Caco-2 (cell line): ENCODE measurements at regions not wholly inside any gene's neighbourhood (a gene's known extent, or its start where the extent isn't known, plus 50 kb on each side); places are given as distances from the start of the nearest gene placed in this dataset.

Experiments
- BruUV-seq: library from RNA; stranded (reverse); fragments of 400-500 nt; replicated peaks from 2 replicates; lab custom pipeline; 2021; lab: Mats Ljungman, UMichigan
- CTCF ChIA-PET: fragments of 300-600 bp; sonication (Branson Sonifier 250); formaldehyde crosslinking; loops from one replicate; lab custom pipeline; 2022; ENCODE audit warnings: antibody characterized with exemption; lab: Charles Lee
- POLR2A ChIA-PET: fragments of 300-600 bp; sonication (Branson Sonifier 250); formaldehyde crosslinking; loops from one replicate; lab custom pipeline; 2022; ENCODE audit warnings: antibody characterized with exemption; lab: Charles Lee
- DNase-seq, 2 experiments: peaks; one replicate each; pipeline versions ENCODE4 v3.0.0 to v3.0.0-alpha.2; 2020 to 2022
- H3K27me3 ChIP-seq: replicated peaks from 2 replicates; pipeline ENCODE4 v1.6.0; 2011; ENCODE audit warnings: low read length; ENCODE audit not compliant: control insufficient read depth, insufficient read depth
- H3K36me3 ChIP-seq: 2 replicates; pipeline ENCODE4 v1.5.1; 2011; ENCODE audit warnings: low read length; ENCODE audit not compliant: control insufficient read depth, insufficient read depth
- H3K4me1 ChIP-seq: fragments of 250-450 bp; sonication (Bioruptor Pico); 2 replicates; pipeline ENCODE4 v1.5.1; 2020; ENCODE audit warnings: mild to moderate bottlenecking
- H3K4me3 ChIP-seq: 2 replicates; pipeline ENCODE4 v1.5.1; 2011; ENCODE audit warnings: low read depth, mild to moderate bottlenecking, control low read depth, low read length
- H3K9me3 ChIP-seq: fragments of 250-450 bp; sonication (Bioruptor Pico); 2 replicates; pipeline ENCODE4 v1.5.1; 2020; ENCODE audit warnings: mild to moderate bottlenecking, moderate library complexity
- H3K27ac Mint-ChIP-seq: one replicate; pipeline ENCODE4 v1.8.0; 2022; ENCODE audit warnings: mixed read lengths; ENCODE audit not compliant: unreplicated experiment
- H3K27me3 Mint-ChIP-seq: one replicate; pipeline ENCODE4 v1.8.0; 2022; ENCODE audit warnings: mixed read lengths; ENCODE audit not compliant: insufficient read depth, unreplicated experiment
- H3K36me3 Mint-ChIP-seq: one replicate; pipeline ENCODE4 v1.8.0; 2022; ENCODE audit warnings: mild to moderate bottlenecking, mixed read lengths; ENCODE audit not compliant: insufficient read depth, unreplicated experiment
- H3K4me1 Mint-ChIP-seq: one replicate; pipeline ENCODE4 v1.8.0; 2022; ENCODE audit warnings: low read depth, mixed read lengths; ENCODE audit not compliant: unreplicated experiment
- H3K4me3 Mint-ChIP-seq: one replicate; pipeline ENCODE4 v1.8.0; 2022; ENCODE audit warnings: mild to moderate bottlenecking, moderate library complexity, mixed read lengths; ENCODE audit not compliant: unreplicated experiment
- H3K9me3 Mint-ChIP-seq: one replicate; pipeline ENCODE4 v1.8.0; 2022; ENCODE audit warnings: mixed read lengths; ENCODE audit not compliant: unreplicated experiment
- intact Hi-C: fragments of 100-400 bp; cut with micrococcal nuclease; formaldehyde crosslinking; loops from one replicate; pipeline ENCODE4 v1.10.0; 2022; ENCODE audit not compliant: unreplicated experiment
- TF ChIP-seq, protein P1 (sequence below), 2 experiments: fragments of 200-600 bp in 1 of 2; IDR thresholded peaks; 1 replicate in 1 of 2; 2 replicates in 1 of 2; pipeline versions ENCODE4 v1.5.1 to v1.8.0; 2011 to 2022; ENCODE audit warnings: antibody characterized with exemption in 1 of 2, control low read depth in 1 of 2, inconsistent platforms in 1 of 2, low read depth in 1 of 2, low read length in 1 of 2, mild to moderate bottlenecking in 1 of 2, moderate library complexity in 1 of 2; ENCODE audit not compliant: insufficient read depth in 1 of 2, severe bottlenecking in 1 of 2, unreplicated experiment in 1 of 2

DNA sequence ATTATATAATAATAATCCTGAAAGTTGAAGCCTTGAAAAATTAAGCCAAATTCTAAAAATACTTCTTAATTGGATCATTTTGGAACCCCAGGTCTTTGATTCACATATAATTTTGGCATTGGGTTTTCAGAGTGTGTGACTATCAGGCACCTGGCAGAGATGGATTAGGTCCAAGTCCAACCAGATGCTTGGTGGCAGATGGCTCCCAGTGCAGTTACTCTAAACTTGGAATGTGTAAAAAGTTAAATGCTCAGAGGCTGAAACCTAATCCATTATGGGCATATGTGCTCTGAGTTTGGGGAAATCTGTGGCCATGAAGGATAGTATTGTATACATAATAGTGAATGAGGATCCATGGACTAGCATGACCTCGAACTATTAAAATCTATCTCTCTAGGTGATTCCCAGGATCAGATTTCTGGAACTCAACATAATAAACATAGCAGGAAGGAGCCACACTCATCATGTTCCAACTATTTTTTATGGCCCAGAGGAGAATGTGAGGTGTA is 333.0 kb downstream of the RPRM start:
- TF ChIP-seq, protein P1, sequence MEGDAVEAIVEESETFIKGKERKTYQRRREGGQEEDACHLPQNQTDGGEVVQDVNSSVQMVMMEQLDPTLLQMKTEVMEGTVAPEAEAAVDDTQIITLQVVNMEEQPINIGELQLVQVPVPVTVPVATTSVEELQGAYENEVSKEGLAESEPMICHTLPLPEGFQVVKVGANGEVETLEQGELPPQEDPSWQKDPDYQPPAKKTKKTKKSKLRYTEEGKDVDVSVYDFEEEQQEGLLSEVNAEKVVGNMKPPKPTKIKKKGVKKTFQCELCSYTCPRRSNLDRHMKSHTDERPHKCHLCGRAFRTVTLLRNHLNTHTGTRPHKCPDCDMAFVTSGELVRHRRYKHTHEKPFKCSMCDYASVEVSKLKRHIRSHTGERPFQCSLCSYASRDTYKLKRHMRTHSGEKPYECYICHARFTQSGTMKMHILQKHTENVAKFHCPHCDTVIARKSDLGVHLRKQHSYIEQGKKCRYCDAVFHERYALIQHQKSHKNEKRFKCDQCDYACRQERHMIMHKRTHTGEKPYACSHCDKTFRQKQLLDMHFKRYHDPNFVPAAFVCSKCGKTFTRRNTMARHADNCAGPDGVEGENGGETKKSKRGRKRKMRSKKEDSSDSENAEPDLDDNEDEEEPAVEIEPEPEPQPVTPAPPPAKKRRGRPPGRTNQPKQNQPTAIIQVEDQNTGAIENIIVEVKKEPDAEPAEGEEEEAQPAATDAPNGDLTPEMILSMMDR (IDR thresholded peaks at IDR 0.05; ENCODE audit: insufficient read depth in 1 of 2, low read depth in 1 of 2, low read length in 1 of 2, severe bottlenecking in 1 of 2, unreplicated experiment in 1 of 2): no peak
- H3K27ac Mint-ChIP-seq: no peak overlapping the region
- Histone ChIP-seq H3K4me3 (no peak overlapping the region), H3K9me3 (no peaks in the 10 kb centered on the region), H3K36me3 (no peaks in the 10 kb centered on the region), H3K27me3 (no peaks in the 10 kb centered on the region), H3K4me1 (no peaks in the 10 kb centered on the region)
- no peaks in the 10 kb centered on the region for H3K36me3 Mint-ChIP-seq
- ChIA-PET POLR2A (no interaction called here), CTCF (no interaction called here)
- H3K9me3 Mint-ChIP-seq: no peaks in the 10 kb centered on the region
- no peaks in the 10 kb centered on the region for H3K4me1 Mint-ChIP-seq
- no peak for DNase-seq
- BruUV-seq: no TSS peak
- no peaks in the 10 kb centered on the region for H3K27me3 Mint-ChIP-seq
- no peak overlapping the region for H3K4me3 Mint-ChIP-seq
- intact Hi-C loops: no loop called here

DNA sequence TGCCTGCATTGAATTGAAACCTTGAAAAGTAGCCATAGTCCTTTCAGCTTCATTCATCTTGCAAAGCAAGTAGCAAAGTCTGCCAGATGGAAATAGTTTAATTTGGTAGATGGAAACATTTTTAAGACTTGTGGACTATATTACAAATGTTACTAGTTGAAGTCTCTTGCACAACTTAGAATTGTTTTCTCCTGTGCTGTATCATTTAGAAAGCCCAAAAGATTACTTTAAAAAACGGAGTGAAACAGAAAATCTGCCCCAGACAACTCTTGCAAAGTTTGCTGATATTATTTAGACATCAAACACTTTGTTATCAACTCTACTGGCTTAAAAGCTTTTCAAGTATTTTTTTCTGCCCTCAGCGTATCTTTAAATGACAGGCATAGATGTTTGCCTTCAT is 335.0 kb downstream of the RPRM start:
- CTCF ChIA-PET: no interaction called here
- Mint-ChIP-seq H3K4me1 (no peaks in the 10 kb centered on the region), H3K27me3 (no peaks in the 10 kb centered on the region), H3K9me3 (no peaks in the 10 kb centered on the region), H3K4me3 (no peak overlapping the region), H3K27ac (no peak overlapping the region), H3K36me3 (no peaks in the 10 kb centered on the region)
- H3K4me3 ChIP-seq: no peak overlapping the region
- H3K4me1 ChIP-seq: no peaks in the 10 kb centered on the region
- no TSS peak for BruUV-seq
- H3K27me3 ChIP-seq: no peaks in the 10 kb centered on the region
- TF ChIP-seq, protein P1 (IDR thresholded peaks at IDR 0.05; ENCODE audit: insufficient read depth in 1 of 2, low read depth in 1 of 2, low read length in 1 of 2, severe bottlenecking in 1 of 2, unreplicated experiment in 1 of 2): no peak
- H3K9me3 ChIP-seq: no peaks in the 10 kb centered on the region
- intact Hi-C loops: no loop called here
- DNase-seq: no peak
- POLR2A ChIA-PET: no interaction called here
- no peaks in the 10 kb centered on the region for H3K36me3 ChIP-seq

DNA sequence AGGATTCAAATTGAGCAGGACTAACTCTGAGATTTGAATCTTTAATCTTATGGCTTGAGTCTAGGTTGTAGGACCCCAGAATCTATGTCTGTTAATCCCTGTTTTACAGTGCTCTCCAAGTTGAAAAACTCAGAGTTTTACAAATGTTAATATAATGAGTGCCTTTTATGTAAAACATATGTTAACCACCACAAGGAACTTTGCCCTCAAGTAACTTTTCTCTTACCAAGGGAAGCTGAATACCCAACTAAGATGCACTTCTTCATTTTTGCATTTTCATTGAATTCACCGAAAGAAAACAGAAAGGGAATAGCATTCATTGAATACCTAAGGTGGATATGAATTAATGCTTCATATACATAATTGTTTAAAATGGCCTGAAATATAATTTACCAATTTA is 338.1 kb downstream of the RPRM start:
- H3K9me3 Mint-ChIP-seq: no peaks in the 10 kb centered on the region
- Histone ChIP-seq H3K36me3 (no peaks in the 10 kb centered on the region), H3K9me3 (no peaks in the 10 kb centered on the region), H3K27me3 (no peaks in the 10 kb centered on the region), H3K4me3 (no peak overlapping the region), H3K4me1 (no peaks in the 10 kb centered on the region)
- POLR2A ChIA-PET: no interaction called here
- H3K27me3 Mint-ChIP-seq: no peaks in the 10 kb centered on the region
- no peak overlapping the region for H3K27ac Mint-ChIP-seq
- no peak overlapping the region for H3K4me3 Mint-ChIP-seq
- no TSS peak for BruUV-seq
- TF ChIP-seq, protein P1 (IDR thresholded peaks at IDR 0.05; ENCODE audit: insufficient read depth in 1 of 2, low read depth in 1 of 2, low read length in 1 of 2, severe bottlenecking in 1 of 2, unreplicated experiment in 1 of 2): no peak
- DNase-seq: no peak
- no peaks in the 10 kb centered on the region for H3K36me3 Mint-ChIP-seq
- CTCF ChIA-PET: no interaction called here
- intact Hi-C loops: no loop called here
- no peaks in the 10 kb centered on the region for H3K4me1 Mint-ChIP-seq
